Gastroesophageal sphincter (tissue), 4 donors: ENCODE measurements at regions not wholly inside any gene's neighbourhood (a gene's known extent, or its start where the extent isn't known, plus 50 kb on each side); places are given as distances from the start of the nearest gene placed in this dataset.
A peak's percentile ranks its signal among the peaks of the same experiment; 100 is the strongest.

Experiments
- ATAC-seq: fragments of 150-250 bp; one replicate; pipeline ENCODE4 v1.9.1; 2016; ENCODE audit warnings: mild to moderate bottlenecking, moderate library complexity
- H3K27ac ChIP-seq, 4 donors: fragments of 200-600 bp; sonication (generic) in 3 of 4; 1 replicate in 3 of 4; 2 replicates in 1 of 4; pipeline ENCODE4 v1.5.1; 2016 to 2019
- H3K27me3 ChIP-seq: fragments of 200-600 bp; sonication (generic); one replicate; pipeline ENCODE4 v1.5.1; 2019
- H3K36me3 ChIP-seq, 2 donors: fragments of 200-600 bp; sonication (generic); one replicate each; pipeline ENCODE4 v1.5.1; 2019; ENCODE audit warnings: control low read depth in 1 of 2
- H3K4me1 ChIP-seq, 3 donors: fragments of 200-600 bp; sonication (generic); 1 replicate in 2 of 3; 2 replicates in 1 of 3; pipeline ENCODE4 v1.5.1; 2016 to 2019; ENCODE audit warnings: control low read depth in 2 of 3
- H3K4me3 ChIP-seq, 2 donors: fragments of 200-600 bp; sonication (generic); one replicate each; pipeline ENCODE4 v1.5.1; 2019; ENCODE audit warnings: mild to moderate bottlenecking in 1 of 2, moderate library complexity in 1 of 2
- H3K9me3 ChIP-seq, 3 donors: fragments of 200-600 bp; sonication (generic); one replicate each; pipeline ENCODE4 v1.5.1; 2017 to 2019; ENCODE audit warnings: control low read depth in 2 of 3
- EP300 ChIP-seq: sonication (generic); formaldehyde crosslinking; IDR thresholded peaks from one replicate; pipeline ENCODE4 v1.6.1; 2017; ENCODE audit warnings: antibody characterized with exemption, mild to moderate bottlenecking
- POLR2A ChIP-seq, 2 donors: fragments of 450-650 bp; IDR thresholded peaks; one replicate each; pipeline ENCODE4 v1.6.1; 2017; ENCODE audit warnings: antibody characterized with exemption in 2 of 2, mild to moderate bottlenecking in 2 of 2, moderate library complexity in 1 of 2
- POLR2AphosphoS5 ChIP-seq: sonication (generic); formaldehyde crosslinking; IDR thresholded peaks from one replicate; pipeline ENCODE4 v1.6.1; 2017; ENCODE audit warnings: antibody characterized with exemption
- WGBS, 2 donors: methylation state at CpG; one replicate each; pipeline ENCODE4 v1.1.5; 2018; ENCODE audit warnings: low coverage in 1 of 2; 5-methylcytosine and 5-hydroxymethylcytosine counted together
- TF ChIP-seq, protein P1 (sequence below), 4 experiments: fragments of 200-600 bp in 2 of 4; fragments of 450-650 bp in 2 of 4; sonication (generic) in 1 of 4; IDR thresholded peaks; one replicate each; pipeline ENCODE4 v1.5.1; 2017 to 2019; ENCODE audit warnings: antibody characterized with exemption in 4 of 4, mild to moderate bottlenecking in 2 of 4, moderate library complexity in 2 of 4

DNA sequence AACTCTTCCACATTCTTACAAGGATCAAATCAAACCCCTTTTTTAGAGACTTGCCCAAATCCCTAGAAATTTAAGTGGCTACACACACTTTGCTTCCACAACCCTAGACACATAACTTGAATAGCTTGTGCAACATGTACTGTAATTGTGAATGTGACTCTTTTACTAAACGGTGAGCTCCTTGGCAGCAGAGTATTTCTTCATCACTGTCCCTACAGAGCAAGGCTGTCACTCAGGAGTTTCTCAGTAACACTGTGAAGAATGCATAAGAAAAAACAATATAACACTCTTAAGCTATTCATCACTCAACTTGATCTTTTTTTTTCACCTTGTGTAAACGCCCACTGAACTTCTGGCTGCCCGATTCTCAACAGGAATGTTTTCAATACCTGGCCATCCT, 53.8 kb upstream of the ADAMTS18 start:
- H3K36me3 ChIP-seq, result no peaks in the 10 kb centered on the region
- peaks cover 0 to 8% (median 0%) of the 10 kb centered on the region in 3 donors for H3K9me3 ChIP-seq
- TF ChIP-seq POLR2AphosphoS5, result no peak
- TF ChIP-seq POLR2A (IDR thresholded peaks at IDR 0.05), result no peak
- no peak for TF ChIP-seq EP300
- TF ChIP-seq, protein P1, sequence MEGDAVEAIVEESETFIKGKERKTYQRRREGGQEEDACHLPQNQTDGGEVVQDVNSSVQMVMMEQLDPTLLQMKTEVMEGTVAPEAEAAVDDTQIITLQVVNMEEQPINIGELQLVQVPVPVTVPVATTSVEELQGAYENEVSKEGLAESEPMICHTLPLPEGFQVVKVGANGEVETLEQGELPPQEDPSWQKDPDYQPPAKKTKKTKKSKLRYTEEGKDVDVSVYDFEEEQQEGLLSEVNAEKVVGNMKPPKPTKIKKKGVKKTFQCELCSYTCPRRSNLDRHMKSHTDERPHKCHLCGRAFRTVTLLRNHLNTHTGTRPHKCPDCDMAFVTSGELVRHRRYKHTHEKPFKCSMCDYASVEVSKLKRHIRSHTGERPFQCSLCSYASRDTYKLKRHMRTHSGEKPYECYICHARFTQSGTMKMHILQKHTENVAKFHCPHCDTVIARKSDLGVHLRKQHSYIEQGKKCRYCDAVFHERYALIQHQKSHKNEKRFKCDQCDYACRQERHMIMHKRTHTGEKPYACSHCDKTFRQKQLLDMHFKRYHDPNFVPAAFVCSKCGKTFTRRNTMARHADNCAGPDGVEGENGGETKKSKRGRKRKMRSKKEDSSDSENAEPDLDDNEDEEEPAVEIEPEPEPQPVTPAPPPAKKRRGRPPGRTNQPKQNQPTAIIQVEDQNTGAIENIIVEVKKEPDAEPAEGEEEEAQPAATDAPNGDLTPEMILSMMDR (IDR thresholded peaks at IDR 0.05), result no peak
- H3K4me3 ChIP-seq, result no peak overlapping the region
- no peak overlapping the region for H3K27ac ChIP-seq
- no peak for ATAC-seq
- no peaks in the 10 kb centered on the region for H3K27me3 ChIP-seq
- no peaks in the 10 kb centered on the region for H3K4me1 ChIP-seq
- 10 to 19% methylated on average over 2 to 3 of the region's 3 CpGs for WGBS, 2 donors

DNA sequence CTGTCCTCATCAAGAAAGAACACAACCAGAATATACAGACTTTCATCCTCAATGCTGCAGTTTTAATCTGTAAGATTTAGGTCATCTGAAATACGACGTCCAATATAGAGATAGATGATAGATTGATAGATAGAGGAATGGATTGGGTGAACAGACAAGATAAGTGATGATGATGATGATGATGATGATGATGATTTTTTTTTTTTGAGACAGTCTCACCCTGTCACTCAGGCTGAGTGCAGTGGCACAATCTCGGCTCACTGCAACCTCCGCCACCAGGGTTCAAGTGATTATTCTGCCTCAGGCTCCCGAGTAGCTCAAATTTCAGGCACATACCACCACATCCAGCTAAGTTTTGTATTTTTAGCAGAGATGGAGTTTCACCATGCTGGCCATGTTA, 56.3 kb upstream of the ADAMTS18 start:
- Histone ChIP-seq H3K4me3 (no peak overlapping the region), H3K4me1 (no peaks in the 10 kb centered on the region), H3K9me3 (peaks cover 0 to 8% (median 0%) of the 10 kb centered on the region in 3 donors), H3K27ac (no peak overlapping the region), H3K36me3 (no peaks in the 10 kb centered on the region), H3K27me3 (no peaks in the 10 kb centered on the region)
- TF ChIP-seq, protein P1 (IDR thresholded peaks at IDR 0.05), result no peak
- TF ChIP-seq POLR2A (IDR thresholded peaks at IDR 0.05) (no peak), POLR2AphosphoS5 (no peak), EP300 (no peak)
- WGBS, 2 donors, result 60 to 75% methylated on average over 4 to 5 of the region's 5 CpGs
- ATAC-seq, result no peak

DNA sequence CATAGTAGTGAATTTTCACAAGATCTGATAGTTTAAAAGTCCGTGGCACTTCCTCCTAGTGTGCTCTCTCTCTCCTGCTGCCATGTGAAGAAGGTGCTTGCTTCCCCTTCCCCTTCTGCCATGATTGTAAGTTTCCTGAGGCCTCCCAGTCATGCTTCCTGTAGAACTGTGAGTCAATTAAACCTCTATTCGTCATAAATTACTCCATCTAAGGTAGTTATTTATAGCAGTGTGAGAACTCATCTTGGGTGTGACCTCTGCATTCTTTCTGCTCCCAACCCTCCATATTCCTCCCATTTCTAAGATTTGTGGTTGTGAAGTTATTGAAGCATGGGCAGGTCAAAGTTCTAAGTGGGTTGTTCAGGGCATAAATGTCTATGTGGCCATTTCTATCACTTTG, 62.1 kb upstream of the ADAMTS18 start:
- Histone ChIP-seq H3K27ac (no peak overlapping the region), H3K27me3 (peaks cover 9% of the 10 kb centered on the region), H3K4me3 (no peak overlapping the region), H3K36me3 (no peaks in the 10 kb centered on the region), H3K9me3 (no peaks in the 10 kb centered on the region), H3K4me1 (no peaks in the 10 kb centered on the region)
- ATAC-seq, result no peak
- TF ChIP-seq POLR2AphosphoS5, result no peak
- TF ChIP-seq EP300, result no peak
- TF ChIP-seq, protein P1 (IDR thresholded peaks at IDR 0.05), result no peak
- no peak for TF ChIP-seq POLR2A (IDR thresholded peaks at IDR 0.05)
- 71 to 100% methylated on average over 1 to 2 of the region's 2 CpGs for WGBS, 2 donors

DNA sequence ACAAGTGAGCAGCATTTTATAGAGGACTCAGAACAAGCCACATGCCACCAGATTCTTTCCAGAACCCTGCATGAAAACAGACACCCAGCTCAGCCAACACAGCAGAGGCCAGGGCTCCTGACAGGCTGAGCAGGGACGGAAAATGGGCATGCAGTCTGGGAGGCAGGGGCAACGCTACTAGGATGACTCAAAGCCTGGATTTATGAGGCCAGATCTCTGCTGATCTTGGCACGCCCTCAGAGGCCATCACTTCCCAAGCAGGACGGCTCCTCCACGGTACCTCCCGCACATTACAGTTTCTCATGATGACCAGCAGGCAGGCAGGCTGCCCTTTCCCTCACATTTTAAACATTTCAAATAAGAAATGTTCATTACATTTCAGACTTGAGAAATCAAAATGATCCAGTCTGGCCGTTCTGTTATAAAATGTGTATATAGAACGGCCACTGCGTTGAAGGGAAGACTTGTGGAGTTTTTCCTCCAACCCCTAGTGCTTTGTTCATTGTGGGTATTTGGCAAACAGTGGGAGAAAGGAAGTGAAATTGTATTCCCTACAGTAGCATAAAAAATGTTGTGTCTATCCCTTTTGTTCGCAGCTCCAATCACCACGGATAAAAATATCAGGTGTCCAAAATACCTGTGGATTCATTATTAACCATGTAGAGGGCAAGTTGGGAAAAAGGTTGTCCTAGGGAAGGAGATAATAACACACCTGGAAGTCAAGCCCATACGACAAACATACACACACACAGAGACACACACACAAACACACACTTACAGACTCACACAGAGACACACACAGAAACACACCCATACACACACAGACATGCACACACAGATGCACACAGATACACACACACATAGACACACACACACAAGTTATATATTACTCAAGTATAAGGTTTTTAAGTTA, 64.8 kb upstream of the ADAMTS18 start:
- H3K4me3 ChIP-seq, result no peak overlapping the region
- peaks cover 9% of the 10 kb centered on the region for H3K27me3 ChIP-seq
- peak; percentile 58 for ATAC-seq
- no peaks in the 10 kb centered on the region for H3K36me3 ChIP-seq
- no peaks in the 10 kb centered on the region for H3K4me1 ChIP-seq
- H3K9me3 ChIP-seq, result no peaks in the 10 kb centered on the region
- TF ChIP-seq EP300, result no peak
- TF ChIP-seq, protein P1 (IDR thresholded peaks at IDR 0.05), result no peak
- TF ChIP-seq POLR2AphosphoS5, result no peak
- TF ChIP-seq POLR2A (IDR thresholded peaks at IDR 0.05), result no peak
- no peak overlapping the region for H3K27ac ChIP-seq
- 19 to 24% methylated on average over 8 to 10 of the region's 12 CpGs for WGBS, 2 donors

DNA sequence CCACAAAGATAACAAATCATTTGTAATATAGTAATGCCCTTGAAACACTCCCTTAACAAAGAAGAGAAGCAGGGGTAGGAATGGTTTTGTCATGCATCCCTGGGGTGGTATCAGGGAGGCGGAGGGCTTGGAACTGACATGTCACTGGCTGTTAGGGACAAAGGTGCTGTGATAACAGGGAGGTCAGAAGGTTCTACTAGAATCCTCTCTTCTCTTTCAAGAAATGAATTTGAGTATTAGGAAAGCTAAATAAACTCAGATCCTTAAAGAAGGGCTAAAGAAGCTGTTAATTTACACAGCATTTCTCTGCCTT, 65.4 kb upstream of the ADAMTS18 start:
- WGBS, 2 donors, result 91 to 100% methylated on average over 1 of the region's 1 CpG
- no peak overlapping the region for H3K27ac ChIP-seq
- H3K27me3 ChIP-seq, result peaks cover 9% of the 10 kb centered on the region
- H3K4me1 ChIP-seq, result no peaks in the 10 kb centered on the region
- H3K9me3 ChIP-seq, result no peaks in the 10 kb centered on the region
- no peak for ATAC-seq
- TF ChIP-seq POLR2A (IDR thresholded peaks at IDR 0.05), result no peak
- no peak for TF ChIP-seq POLR2AphosphoS5
- no peak for TF ChIP-seq EP300
- TF ChIP-seq, protein P1 (IDR thresholded peaks at IDR 0.05), result no peak
- H3K36me3 ChIP-seq, result no peaks in the 10 kb centered on the region
- no peak overlapping the region for H3K4me3 ChIP-seq
